AG09309 (cell line): ENCODE measurements at regions not wholly inside any gene's neighbourhood (a gene's known extent, or its start where the extent isn't known, plus 50 kb on each side); places are given as distances from the start of the nearest gene placed in this dataset.

ENCODE experiments used
- DNase-seq: peaks from one replicate; pipeline ENCODE4 v3.0.0-alpha.2; 2010; ENCODE audit warnings: low read depth
- H3K4me3 ChIP-seq: 2 replicates; pipeline ENCODE4 v1.5.1; 2011; ENCODE audit warnings: mild to moderate bottlenecking, low read depth, low read length, moderate library complexity; ENCODE audit not compliant: control insufficient read depth
- TF ChIP-seq, protein P1 (sequence below): IDR thresholded peaks from 2 replicates; pipeline ENCODE4 v1.5.1; 2011; ENCODE audit warnings: mild to moderate bottlenecking, low read depth, low read length, inconsistent platforms; ENCODE audit not compliant: insufficient read depth, control insufficient read depth; ENCODE audit errors: missing control alignments

DNA sequence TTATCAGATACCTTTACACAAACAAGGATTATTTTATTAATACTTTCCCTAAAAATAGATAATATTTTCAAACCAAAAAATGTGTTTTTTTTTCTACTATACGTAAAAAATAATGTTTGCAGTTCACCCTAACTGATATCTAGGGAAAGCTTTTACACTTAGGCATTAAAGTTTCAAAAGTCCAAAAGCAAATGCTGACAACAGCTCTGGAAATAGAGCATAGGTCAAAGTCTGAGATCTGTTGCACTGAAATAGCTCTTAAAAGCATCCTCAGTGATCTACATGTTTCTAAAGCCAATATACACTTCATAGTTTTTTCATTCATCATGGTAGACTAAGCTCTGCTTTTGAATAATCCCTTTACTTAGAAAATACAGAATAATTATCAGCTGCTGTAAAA, 222.8 kb downstream of the TRAM1L1 start:
- no peak overlapping the region for H3K4me3 ChIP-seq
- TF ChIP-seq, protein P1, sequence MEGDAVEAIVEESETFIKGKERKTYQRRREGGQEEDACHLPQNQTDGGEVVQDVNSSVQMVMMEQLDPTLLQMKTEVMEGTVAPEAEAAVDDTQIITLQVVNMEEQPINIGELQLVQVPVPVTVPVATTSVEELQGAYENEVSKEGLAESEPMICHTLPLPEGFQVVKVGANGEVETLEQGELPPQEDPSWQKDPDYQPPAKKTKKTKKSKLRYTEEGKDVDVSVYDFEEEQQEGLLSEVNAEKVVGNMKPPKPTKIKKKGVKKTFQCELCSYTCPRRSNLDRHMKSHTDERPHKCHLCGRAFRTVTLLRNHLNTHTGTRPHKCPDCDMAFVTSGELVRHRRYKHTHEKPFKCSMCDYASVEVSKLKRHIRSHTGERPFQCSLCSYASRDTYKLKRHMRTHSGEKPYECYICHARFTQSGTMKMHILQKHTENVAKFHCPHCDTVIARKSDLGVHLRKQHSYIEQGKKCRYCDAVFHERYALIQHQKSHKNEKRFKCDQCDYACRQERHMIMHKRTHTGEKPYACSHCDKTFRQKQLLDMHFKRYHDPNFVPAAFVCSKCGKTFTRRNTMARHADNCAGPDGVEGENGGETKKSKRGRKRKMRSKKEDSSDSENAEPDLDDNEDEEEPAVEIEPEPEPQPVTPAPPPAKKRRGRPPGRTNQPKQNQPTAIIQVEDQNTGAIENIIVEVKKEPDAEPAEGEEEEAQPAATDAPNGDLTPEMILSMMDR: no peak
- DNase-seq: no peak

DNA sequence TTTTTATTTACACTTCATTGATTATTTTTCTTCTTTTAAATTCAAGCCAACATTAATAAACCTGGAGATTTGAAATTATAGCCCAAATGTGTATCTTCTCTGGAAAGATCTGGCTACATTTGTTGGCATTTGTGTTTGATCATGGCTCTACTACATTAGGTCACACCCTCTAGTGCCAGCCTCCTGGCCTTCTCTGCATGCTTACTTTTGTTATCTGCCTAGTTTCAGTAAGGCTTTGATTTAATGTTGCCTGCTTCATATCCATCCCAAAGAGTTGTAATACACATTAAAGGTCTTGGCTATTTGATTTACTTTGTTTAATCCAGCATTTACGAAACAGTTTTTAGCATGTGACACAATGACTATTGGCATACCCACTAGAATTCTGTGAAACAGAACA, 224.5 kb downstream of the TRAM1L1 start:
- no peak overlapping the region for H3K4me3 ChIP-seq
- no peak for DNase-seq

DNA sequence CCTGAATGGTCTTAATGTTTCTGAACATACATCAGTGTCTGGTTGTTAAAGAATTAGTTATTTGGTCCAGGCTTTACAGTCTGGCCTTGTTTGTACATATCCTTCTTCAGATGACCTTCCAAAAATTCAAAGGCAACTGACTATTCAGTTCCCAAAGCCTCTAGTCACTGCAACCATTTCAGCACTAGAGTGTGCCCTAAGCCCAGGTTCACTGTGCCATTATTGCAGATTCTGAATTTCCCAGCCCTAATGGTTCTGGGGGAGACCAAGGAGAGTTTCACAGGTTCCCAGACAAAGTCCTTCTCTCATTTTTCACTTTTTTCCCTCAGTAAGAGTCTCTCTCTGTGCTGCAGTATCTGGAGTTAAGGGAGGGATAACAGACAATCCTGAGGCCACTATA, 235.8 kb downstream of the TRAM1L1 start:
- no peak overlapping the region for H3K4me3 ChIP-seq
- no peak for DNase-seq
- TF ChIP-seq, protein P1: no peak

More for the DNA sequence above, 224.5 kb downstream of the TRAM1L1 start:
- TF ChIP-seq, protein P1: no peak

DNA sequence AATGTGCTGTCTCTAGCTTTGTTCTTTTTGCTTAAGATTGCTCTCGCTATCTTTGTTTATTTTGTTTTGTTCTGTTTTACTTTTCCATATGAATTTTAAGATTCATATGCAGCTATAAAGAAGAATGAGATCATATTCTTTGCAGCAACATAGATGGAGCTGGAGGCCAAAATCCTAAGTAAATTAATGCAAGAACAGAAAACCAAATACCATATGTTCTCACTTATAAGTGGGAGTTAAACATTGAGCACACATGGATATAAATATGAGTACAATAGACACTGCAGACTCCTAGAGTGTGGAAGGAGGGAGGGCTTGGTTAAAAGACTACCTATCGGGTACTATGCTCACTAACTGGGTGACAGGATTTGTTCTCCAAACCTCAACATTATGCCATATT, 237.8 kb downstream of the TRAM1L1 start:
- TF ChIP-seq, protein P1: no peak

DNA sequence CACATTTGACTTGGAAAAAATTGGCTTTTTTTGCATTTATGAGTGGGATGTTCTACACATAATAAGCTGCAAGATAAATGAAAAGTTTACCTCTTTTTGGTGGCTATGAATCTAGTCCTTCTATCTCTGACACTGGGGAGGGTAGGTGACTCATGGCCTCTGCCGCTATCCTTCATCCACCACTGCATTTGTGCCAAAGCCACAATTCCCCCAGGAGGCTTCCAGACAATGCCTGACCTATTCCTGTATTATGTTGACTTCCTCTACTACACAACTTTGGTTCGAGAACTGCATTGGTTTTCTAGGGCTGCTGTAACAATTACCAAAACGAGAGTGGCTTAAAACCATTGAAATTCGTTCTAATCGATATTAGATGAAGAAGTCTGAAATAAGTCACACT, 245.6 kb downstream of the TRAM1L1 start:
- no peak for DNase-seq
- TF ChIP-seq, protein P1: no peak
- no peak overlapping the region for H3K4me3 ChIP-seq

More for the DNA sequence above, 237.8 kb downstream of the TRAM1L1 start:
- DNase-seq: no peak
- H3K4me3 ChIP-seq: no peak overlapping the region

- no peak for DNase-seq
- TF ChIP-seq, protein P1: no peak
- no peak overlapping the region for H3K4me3 ChIP-seq
These were observed 246.8 kb downstream of the TRAM1L1 start for GRCh38 chr4:116838609-116839008.

DNA sequence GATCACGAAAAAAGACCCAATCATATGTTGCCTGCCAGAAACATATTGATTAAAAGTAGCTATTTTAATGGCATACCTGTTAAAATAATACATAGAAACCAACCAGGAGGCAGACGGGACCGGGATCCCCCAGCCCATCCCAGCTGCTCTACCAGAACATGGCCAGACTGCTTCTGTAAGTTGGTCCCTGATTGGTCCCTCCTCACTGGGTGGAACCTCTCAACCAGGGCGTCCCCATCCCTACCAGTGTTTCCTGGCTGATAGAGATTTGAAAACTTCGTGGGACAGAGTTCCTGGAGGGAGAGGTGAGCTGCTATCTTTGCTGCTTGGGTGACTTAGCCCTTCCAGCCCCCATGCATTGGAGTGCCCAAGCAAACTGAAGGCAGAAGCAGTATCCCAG, 256.2 kb downstream of the TRAM1L1 start:
- no peak for DNase-seq
- H3K4me3 ChIP-seq: no peak overlapping the region
- TF ChIP-seq, protein P1: no peak
